HUES64 (cell line): ENCODE measurements at regions not wholly inside any gene's neighbourhood (a gene's known extent, or its start where the extent isn't known, plus 50 kb on each side); places are given as distances from the start of the nearest gene placed in this dataset.

Experiments
- H3K27ac ChIP-seq: 2 replicates; pipeline ENCODE4 v1.7.0; 2013; ENCODE audit warnings: low read depth, low read length, inconsistent platforms
- H3K27me3 ChIP-seq: 2 replicates; pipeline ENCODE4 v1.6.1; 2013; ENCODE audit warnings: mild to moderate bottlenecking, low read length; ENCODE audit not compliant: insufficient read depth
- H3K36me3 ChIP-seq: 2 replicates; pipeline ENCODE4 v1.6.1; 2013; ENCODE audit warnings: mild to moderate bottlenecking, low read length; ENCODE audit not compliant: insufficient read depth
- H3K4me1 ChIP-seq: 2 replicates; pipeline ENCODE4 v1.6.1; 2013; ENCODE audit warnings: mild to moderate bottlenecking, low read length, moderate library complexity; ENCODE audit not compliant: insufficient read depth
- H3K4me3 ChIP-seq: 2 replicates; pipeline ENCODE4 v1.5.1; 2013; ENCODE audit warnings: mild to moderate bottlenecking, low read length, moderate library complexity
- H3K9ac ChIP-seq: 2 replicates; pipeline ENCODE4 v1.6.1; 2013; ENCODE audit warnings: mild to moderate bottlenecking, low read depth, low read length
- H3K9me3 ChIP-seq: 2 replicates; pipeline ENCODE4 v1.6.1; 2013; ENCODE audit warnings: low read depth, low read length; ENCODE audit not compliant: insufficient read depth
- WGBS: fragments of 150-250, 120-280 bp; methylation state at CpG from one replicate; pipeline ENCODE4 v1.1.7; 2013; ENCODE audit warnings: missing lambda C conversion rate; 5-methylcytosine and 5-hydroxymethylcytosine counted together

DNA sequence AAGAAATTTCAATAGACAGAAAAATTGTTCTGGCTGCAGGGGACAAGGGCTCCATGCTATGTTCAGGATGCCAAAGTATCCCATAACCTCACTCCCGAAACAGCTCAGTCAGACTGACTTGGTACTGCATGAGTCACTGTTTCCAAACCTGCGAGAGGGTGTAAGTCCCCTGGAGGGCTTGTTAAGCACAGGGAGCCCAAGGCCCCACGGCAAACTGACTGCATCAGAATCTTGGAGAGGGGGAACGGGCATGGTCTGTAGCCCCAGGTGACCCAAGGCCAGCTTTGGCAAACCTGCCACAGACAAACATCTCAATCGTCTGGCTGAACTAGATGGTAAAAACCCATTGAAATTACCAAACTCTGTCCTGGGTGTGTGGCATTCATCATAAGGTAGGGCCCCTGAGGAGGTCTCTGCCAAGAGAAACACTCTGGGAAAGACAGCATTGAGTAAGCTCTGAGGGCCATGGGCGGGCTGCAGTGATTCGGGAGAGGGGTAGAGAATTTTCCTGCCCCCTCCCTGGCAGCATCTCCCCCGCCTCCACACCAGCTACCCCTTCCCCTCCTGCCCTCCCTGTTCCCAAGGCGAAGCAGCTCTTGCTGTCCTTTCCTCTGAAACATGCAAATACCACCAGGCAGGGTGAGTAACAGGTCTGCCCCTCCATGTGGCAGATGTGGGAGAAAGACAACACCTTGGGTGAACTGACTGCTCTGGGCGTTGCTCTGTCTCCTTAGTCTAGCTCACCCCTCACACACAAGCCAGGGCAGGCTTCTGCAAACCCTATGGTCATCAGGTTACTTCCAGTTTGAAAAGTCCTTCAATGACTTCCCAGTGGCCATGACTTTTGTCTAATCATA is 274.7 kb upstream of the SIX2 start:
- Histone ChIP-seq H3K27ac (no peak overlapping the region), H3K36me3 (no peaks in the 10 kb centered on the region), H3K9me3 (no peaks in the 10 kb centered on the region), H3K27me3 (no peaks in the 10 kb centered on the region), H3K9ac (no peak overlapping the region), H3K4me3 (no peak overlapping the region), H3K4me1 (no peaks in the 10 kb centered on the region)
- WGBS: 86% methylated on average over 10 of the region's 10 CpGs

DNA sequence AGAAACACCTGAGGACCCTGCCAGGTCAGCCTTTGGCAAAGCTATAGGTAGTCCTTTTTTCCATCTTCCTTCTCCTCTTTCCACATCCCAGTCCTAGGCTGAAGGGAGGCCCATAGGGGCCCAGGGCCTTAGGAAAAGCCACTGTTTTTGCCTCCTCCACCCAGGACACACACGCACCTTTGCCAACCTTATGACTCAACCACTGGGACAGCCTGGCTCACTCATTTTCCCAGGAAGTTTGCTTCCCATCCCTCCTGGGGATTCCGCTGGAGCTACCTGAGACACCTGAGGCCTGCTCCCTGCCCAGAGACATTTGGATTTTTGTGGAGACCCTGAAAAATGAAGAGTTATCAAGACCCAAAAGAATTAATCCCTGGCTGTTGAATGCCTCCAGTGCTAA is 273.4 kb upstream of the SIX2 start:
- H3K4me3 ChIP-seq: no peak overlapping the region
- no peak overlapping the region for H3K27ac ChIP-seq
- no peaks in the 10 kb centered on the region for H3K27me3 ChIP-seq
- no peaks in the 10 kb centered on the region for H3K9me3 ChIP-seq
- no peaks in the 10 kb centered on the region for H3K36me3 ChIP-seq
- WGBS: 89% methylated on average over 2 of the region's 2 CpGs
- no peaks in the 10 kb centered on the region for H3K4me1 ChIP-seq
- no peak overlapping the region for H3K9ac ChIP-seq

DNA sequence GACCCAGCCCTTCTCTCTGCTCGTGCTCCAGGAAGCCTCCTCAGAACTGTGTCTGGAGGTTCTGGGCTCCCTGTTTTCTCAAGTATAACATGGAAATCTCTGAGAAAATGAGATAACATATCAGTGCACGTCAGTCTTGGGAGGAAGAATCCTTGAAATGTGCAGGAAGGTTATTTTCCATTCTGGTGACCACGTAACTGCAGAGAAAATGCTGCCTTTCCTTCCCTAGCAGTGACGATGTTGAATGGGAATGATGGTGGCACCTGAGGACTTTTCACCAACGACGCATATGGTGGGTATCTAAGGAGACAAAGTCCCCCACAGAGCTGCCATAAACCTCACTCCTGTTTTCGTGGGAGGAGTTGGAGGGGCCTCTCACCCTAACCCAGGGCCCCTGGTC is 272.1 kb upstream of the SIX2 start:
- H3K36me3 ChIP-seq: no peaks in the 10 kb centered on the region
- H3K27me3 ChIP-seq: no peaks in the 10 kb centered on the region
- 90% methylated on average over 7 of the region's 7 CpGs for WGBS
- no peak overlapping the region for H3K9ac ChIP-seq
- H3K4me1 ChIP-seq: no peaks in the 10 kb centered on the region
- H3K9me3 ChIP-seq: no peaks in the 10 kb centered on the region
- H3K4me3 ChIP-seq: no peak overlapping the region
- H3K27ac ChIP-seq: no peak overlapping the region

DNA sequence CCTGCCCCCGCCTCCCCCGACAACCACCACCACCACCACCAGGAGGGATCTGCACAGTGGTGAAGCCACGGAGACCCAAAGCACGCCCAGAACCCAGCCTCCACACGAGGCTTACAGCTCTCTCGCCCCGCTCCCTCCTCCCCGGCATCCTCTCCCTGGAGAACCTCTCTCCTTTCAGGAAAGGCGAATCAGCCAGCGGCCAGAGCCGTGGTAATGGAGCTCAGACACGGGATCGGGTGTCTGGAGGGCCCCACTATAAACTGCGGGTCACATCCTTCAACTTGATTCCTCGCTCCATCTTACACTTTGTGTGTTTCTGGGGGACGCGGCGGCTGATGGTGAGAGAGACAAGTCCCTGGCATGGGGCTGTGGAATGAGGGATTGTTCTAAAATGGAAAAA is 271.5 kb upstream of the SIX2 start:
- Histone ChIP-seq H3K4me3 (no peak overlapping the region), H3K9me3 (no peaks in the 10 kb centered on the region), H3K9ac (no peak overlapping the region), H3K27me3 (no peaks in the 10 kb centered on the region), H3K36me3 (no peaks in the 10 kb centered on the region), H3K27ac (no peak overlapping the region), H3K4me1 (peaks cover 2% of the 10 kb centered on the region)
- WGBS: 90% methylated on average over 18 of the region's 18 CpGs

GRCh38 chr2:45279356-45279755 is 270.1 kb upstream of the SIX2 start:
- Histone ChIP-seq H3K4me3 (no peak overlapping the region), H3K27ac (no peak overlapping the region), H3K36me3 (no peaks in the 10 kb centered on the region), H3K4me1 (peaks cover 11% of the 10 kb centered on the region), H3K9ac (no peak overlapping the region), H3K27me3 (no peaks in the 10 kb centered on the region), H3K9me3 (no peaks in the 10 kb centered on the region)
- 96% methylated on average over 2 of the region's 2 CpGs for WGBS

DNA sequence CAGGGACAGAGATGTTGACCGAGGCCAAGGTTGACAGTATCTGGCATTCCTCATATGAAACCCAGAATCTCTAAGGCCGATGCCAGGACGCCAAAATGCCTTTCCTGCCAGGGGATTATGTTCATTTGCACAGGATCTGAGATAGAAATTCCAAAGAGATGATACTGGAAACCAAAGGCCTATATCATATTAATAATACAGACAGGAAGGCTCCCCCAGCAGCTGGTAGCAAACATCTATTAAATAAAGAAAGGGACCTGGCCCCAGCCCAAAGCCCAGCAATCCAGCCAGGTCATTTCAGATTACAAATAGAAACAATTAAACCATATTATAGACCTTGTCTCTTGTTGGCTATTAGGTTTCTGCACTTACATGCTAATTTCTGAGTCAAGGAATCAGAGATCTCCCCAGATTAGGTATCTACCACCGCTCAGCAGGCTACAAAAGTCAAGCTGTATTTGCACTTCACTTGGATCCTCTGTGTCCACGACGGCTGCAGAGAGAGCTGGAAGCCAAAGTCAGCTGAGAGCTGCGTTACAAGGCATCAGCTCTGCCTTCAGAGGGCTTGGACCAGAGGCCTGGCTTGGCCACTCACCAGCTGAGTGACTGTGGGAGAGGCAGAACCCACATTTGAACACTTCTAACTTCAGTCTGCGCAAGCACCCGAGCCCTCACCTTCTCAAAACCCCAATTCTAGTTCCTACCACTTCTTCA is 269.3 kb upstream of the SIX2 start:
- peaks cover 19% of the 10 kb centered on the region for H3K4me1 ChIP-seq
- no peaks in the 10 kb centered on the region for H3K9me3 ChIP-seq
- no peaks in the 10 kb centered on the region for H3K36me3 ChIP-seq
- no peak overlapping the region for H3K27ac ChIP-seq
- no peaks in the 10 kb centered on the region for H3K27me3 ChIP-seq
- WGBS: 86% methylated on average over 9 of the region's 9 CpGs
- no peak overlapping the region for H3K9ac ChIP-seq
- H3K4me3 ChIP-seq: no peak overlapping the region

DNA sequence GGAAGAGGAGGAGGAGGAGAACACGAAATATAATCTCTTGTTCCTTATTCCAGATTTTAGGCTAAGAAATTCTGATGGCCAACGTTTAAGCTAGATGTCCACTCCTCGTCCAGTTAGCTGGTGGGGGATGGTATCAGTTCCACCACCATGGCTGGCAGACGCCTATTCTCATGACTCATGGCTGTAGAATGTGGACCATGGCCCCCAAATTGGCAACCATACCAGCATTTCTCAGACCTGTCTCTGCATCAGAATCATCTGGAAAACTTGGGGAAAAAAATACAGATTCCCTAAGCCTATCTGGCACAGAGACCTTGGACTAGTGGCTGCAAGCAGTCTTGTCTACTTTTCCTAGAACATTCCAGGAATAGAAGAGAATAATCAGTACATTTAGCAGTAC is 267.7 kb upstream of the SIX2 start:
- Histone ChIP-seq H3K27ac (no peak overlapping the region), H3K4me3 (no peak overlapping the region), H3K9me3 (no peaks in the 10 kb centered on the region), H3K9ac (no peak overlapping the region), H3K36me3 (no peaks in the 10 kb centered on the region), H3K4me1 (peaks cover 25% of the 10 kb centered on the region), H3K27me3 (no peaks in the 10 kb centered on the region)
- WGBS: 90% methylated on average over 4 of the region's 4 CpGs

DNA sequence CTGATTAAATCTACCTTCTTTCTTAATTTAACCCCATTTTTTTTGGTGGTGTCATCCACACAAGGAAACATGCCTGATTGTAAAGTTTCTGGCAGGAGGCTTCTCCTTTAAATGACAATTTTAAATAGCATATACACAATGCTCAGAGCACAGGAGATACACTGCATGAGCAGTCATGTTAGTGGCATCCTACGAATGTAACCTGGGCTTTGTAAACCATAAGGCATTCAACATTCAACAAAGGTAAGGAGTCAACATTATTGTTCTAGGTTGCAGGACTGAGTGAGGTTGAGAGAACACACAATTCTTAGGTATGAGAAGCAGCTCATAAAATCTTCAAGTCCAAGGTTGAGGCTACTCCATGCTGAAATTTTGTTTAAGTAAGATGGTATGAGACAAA is 266.6 kb upstream of the SIX2 start:
- peaks cover 25% of the 10 kb centered on the region for H3K4me1 ChIP-seq
- no peak overlapping the region for H3K27ac ChIP-seq

DNA sequence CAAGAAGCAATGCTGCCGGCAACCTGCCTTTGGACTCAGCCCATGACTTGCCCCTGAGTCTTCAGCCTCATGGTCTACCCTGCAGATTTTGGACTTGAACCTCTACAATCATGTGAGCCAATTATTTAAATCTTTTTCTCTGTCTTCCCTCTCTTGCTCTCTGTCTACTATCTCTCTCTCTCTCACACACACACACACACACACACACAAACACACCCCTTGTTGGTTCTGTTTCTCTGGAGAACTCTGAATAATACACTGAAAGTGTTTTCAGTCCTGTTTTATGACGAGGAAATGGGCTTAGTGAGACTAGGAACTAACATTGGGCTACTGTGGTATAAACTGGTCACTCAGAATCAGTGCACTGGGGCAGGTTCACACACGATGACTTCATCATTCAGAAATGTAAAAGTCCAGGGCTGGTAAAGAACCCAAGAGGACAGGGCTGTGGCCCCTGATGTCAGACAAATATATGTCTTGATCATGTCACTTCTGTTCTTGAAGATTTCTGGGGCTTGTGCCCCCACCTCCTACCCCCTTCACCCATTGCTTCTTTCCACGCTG is 266.1 kb upstream of the SIX2 start:
- H3K36me3 ChIP-seq: no peaks in the 10 kb centered on the region
- H3K4me3 ChIP-seq: no peak overlapping the region
- peaks cover 25% of the 10 kb centered on the region for H3K4me1 ChIP-seq
- no peak overlapping the region for H3K9ac ChIP-seq
- no peak overlapping the region for H3K27ac ChIP-seq
- 89% methylated on average over 4 of the region's 4 CpGs for WGBS
- H3K9me3 ChIP-seq: no peaks in the 10 kb centered on the region
- no peaks in the 10 kb centered on the region for H3K27me3 ChIP-seq

More for the DNA sequence above, 266.6 kb upstream of the SIX2 start:
- 94% methylated on average over 1 of the region's 1 CpG for WGBS
- Histone ChIP-seq H3K9me3 (no peaks in the 10 kb centered on the region), H3K9ac (no peak overlapping the region), H3K36me3 (no peaks in the 10 kb centered on the region), H3K4me3 (no peak overlapping the region), H3K27me3 (no peaks in the 10 kb centered on the region)

GRCh38 chr2:45274250-45274926 is 265.1 kb upstream of the SIX2 start:
- no peak overlapping the region for H3K4me3 ChIP-seq
- H3K9ac ChIP-seq: no peak overlapping the region
- WGBS: 44% methylated on average over 8 of the region's 8 CpGs
- peak overlapping the region; percentile 19; the same call in 1 of the 2 replicates for H3K27ac ChIP-seq
- H3K9me3 ChIP-seq: no peaks in the 10 kb centered on the region
- H3K27me3 ChIP-seq: no peaks in the 10 kb centered on the region
- H3K36me3 ChIP-seq: no peaks in the 10 kb centered on the region
- peaks cover 25% of the 10 kb centered on the region for H3K4me1 ChIP-seq
